H9 (cell line): ENCODE measurements at regions not wholly inside any gene's neighbourhood (a gene's known extent, or its start where the extent isn't known, plus 50 kb on each side); places are given as distances from the start of the nearest gene placed in this dataset.

Experiments used
- DNase-seq: peaks from one replicate; pipeline ENCODE4 v3.0.0-alpha.2; 2017
- H2AFZ ChIP-seq: one replicate; pipeline ENCODE4 v1.6.1; 2013; ENCODE audit warnings: mild to moderate bottlenecking, low read length, control low read depth, moderate library complexity
- H2AK5ac ChIP-seq: 2 replicates; pipeline ENCODE4 v1.6.1; 2013; ENCODE audit warnings: low read length, control low read depth, mixed read lengths; ENCODE audit not compliant: insufficient read length
- H2BK120ac ChIP-seq: one replicate; pipeline ENCODE4 v1.6.1; 2013; ENCODE audit warnings: low read depth, mild to moderate bottlenecking, low read length, control low read depth, inconsistent platforms; ENCODE audit not compliant: poor library complexity, severe bottlenecking
- H2BK12ac ChIP-seq: 2 replicates; pipeline ENCODE4 v1.6.1; 2013; ENCODE audit warnings: low read length, control low read depth, mixed read lengths, low read depth; ENCODE audit not compliant: insufficient read length
- H2BK15ac ChIP-seq: 2 replicates; pipeline ENCODE4 v1.6.1; 2013; ENCODE audit warnings: low read depth, low read length, control low read depth
- H2BK20ac ChIP-seq: one replicate; pipeline ENCODE4 v1.6.1; 2013; ENCODE audit warnings: low read depth, mild to moderate bottlenecking, low read length, control low read depth, inconsistent platforms; ENCODE audit not compliant: poor library complexity, severe bottlenecking
- H2BK5ac ChIP-seq: 2 replicates; pipeline ENCODE4 v1.6.1; 2013; ENCODE audit warnings: low read length, control low read depth, mixed read lengths; ENCODE audit not compliant: insufficient read length
- H3K14ac ChIP-seq: 2 replicates; pipeline ENCODE4 v1.6.1; 2013; ENCODE audit warnings: low read length, control low read depth; ENCODE audit not compliant: insufficient read depth
- H3K18ac ChIP-seq: 2 replicates; pipeline ENCODE4 v1.6.1; 2013; ENCODE audit warnings: low read depth, mild to moderate bottlenecking, mixed read lengths, low read length, control low read depth; ENCODE audit not compliant: insufficient read length
- H3K23ac ChIP-seq: 2 replicates; pipeline ENCODE4 v1.6.1; 2013; ENCODE audit warnings: low read length, control low read depth, mixed read lengths, low read depth; ENCODE audit not compliant: insufficient read length
- H3K23me2 ChIP-seq: 2 replicates; pipeline ENCODE4 v1.6.1; 2013; ENCODE audit warnings: low read depth, mild to moderate bottlenecking, mixed read lengths, low read length, control low read depth; ENCODE audit not compliant: insufficient read length, poor library complexity, severe bottlenecking
- H3K27ac ChIP-seq: 2 replicates; pipeline ENCODE4 v1.5.1; 2013; ENCODE audit warnings: low read length, control low read depth, mixed read lengths, low read depth; ENCODE audit not compliant: insufficient read length
- H3K27me3 ChIP-seq: 2 replicates; pipeline ENCODE4 v1.6.1; 2013; ENCODE audit warnings: low read length, control low read depth, inconsistent platforms; ENCODE audit not compliant: insufficient read depth
- H3K4ac ChIP-seq: 2 replicates; pipeline ENCODE4 v1.6.1; 2013; ENCODE audit warnings: low read depth, mild to moderate bottlenecking, control low read depth, inconsistent platforms, low read length, moderate library complexity
- H3K4me1 ChIP-seq: 2 replicates; pipeline ENCODE4 v1.6.1; 2013; ENCODE audit warnings: low read length, control low read depth, inconsistent platforms; ENCODE audit not compliant: insufficient read depth
- H3K4me2 ChIP-seq: 2 replicates; pipeline ENCODE4 v1.6.1; 2013; ENCODE audit warnings: low read length, control low read depth, mixed read lengths; ENCODE audit not compliant: insufficient read length, insufficient read depth
- H3K56ac ChIP-seq: 2 replicates; pipeline ENCODE4 v1.6.1; 2013; ENCODE audit warnings: low read depth, mild to moderate bottlenecking, mixed read lengths, low read length, control low read depth; ENCODE audit not compliant: insufficient read length
- H3K79me1 ChIP-seq: 2 replicates; pipeline ENCODE4 v1.6.1; 2013; ENCODE audit warnings: low read depth, mild to moderate bottlenecking, moderate library complexity, low read length, control low read depth, inconsistent platforms; ENCODE audit not compliant: insufficient read depth, poor library complexity, severe bottlenecking
- H3K79me2 ChIP-seq: 2 replicates; pipeline ENCODE4 v1.6.1; 2013; ENCODE audit warnings: low read length, control low read depth, inconsistent platforms; ENCODE audit not compliant: insufficient read depth
- H3K9ac ChIP-seq: 2 replicates; pipeline ENCODE4 v1.6.1; 2013; ENCODE audit warnings: low read length, control low read depth, mixed read lengths; ENCODE audit not compliant: insufficient read length; ENCODE audit errors: extremely low read depth
- H3K9me3 ChIP-seq: one replicate; pipeline ENCODE4 v1.6.1; 2013; ENCODE audit warnings: low read depth, low read length, inconsistent platforms; ENCODE audit not compliant: control insufficient read depth
- H3T11ph ChIP-seq: one replicate; pipeline ENCODE4 v1.6.1; 2013; ENCODE audit warnings: mild to moderate bottlenecking, low read length, control low read depth, inconsistent platforms
- H4K20me1 ChIP-seq: one replicate; pipeline ENCODE4 v1.6.1; 2013; ENCODE audit not compliant: control insufficient read depth, insufficient read length, insufficient read depth
- H4K5ac ChIP-seq: 2 replicates; pipeline ENCODE4 v1.6.1; 2013; ENCODE audit warnings: low read depth, mild to moderate bottlenecking, mixed read lengths, low read length, control low read depth; ENCODE audit not compliant: insufficient read length
- H4K8ac ChIP-seq: replicated peaks from 2 replicates; pipeline ENCODE4 v1.6.1; 2013; ENCODE audit warnings: low read length, control low read depth, mixed read lengths, low read depth; ENCODE audit not compliant: insufficient read length
- H4K91ac ChIP-seq: 2 replicates; pipeline ENCODE4 v1.6.1; 2013; ENCODE audit warnings: low read depth, mild to moderate bottlenecking, moderate library complexity, mixed read lengths, low read length, control low read depth; ENCODE audit not compliant: insufficient read length
- H3K27ac Mint-ChIP-seq, 3 experiments: 2 replicates in 2 of 3; 3 replicates in 1 of 3; pipeline ENCODE4 v1.8.0; 2020 to 2021; ENCODE audit warnings: mixed read lengths in 3 of 3, mild to moderate bottlenecking in 1 of 3, moderate library complexity in 1 of 3
- H3K27me3 Mint-ChIP-seq: 2 replicates; pipeline ENCODE4 v1.8.0; 2021; ENCODE audit warnings: low read depth, mild to moderate bottlenecking, moderate library complexity, mixed read lengths
- H3K36me3 Mint-ChIP-seq, 3 experiments: 2 replicates in 2 of 3; 3 replicates in 1 of 3; pipeline ENCODE4 v1.8.0; 2020 to 2021; ENCODE audit warnings: low read depth in 3 of 3, mixed read lengths in 3 of 3; ENCODE audit not compliant: insufficient read depth in 1 of 3
- H3K4me1 Mint-ChIP-seq, 2 experiments: 2 replicates each; pipeline ENCODE4 v1.8.0; 2020; ENCODE audit warnings: mixed read lengths in 2 of 2
- H3K4me3 Mint-ChIP-seq, 2 experiments: 2 replicates in 1 of 2; 3 replicates in 1 of 2; pipeline ENCODE4 v1.8.0; 2020 to 2021; ENCODE audit warnings: mild to moderate bottlenecking in 2 of 2, mixed read lengths in 2 of 2, moderate library complexity in 1 of 2
- H3K9me3 Mint-ChIP-seq, 2 experiments: 2 replicates in 1 of 2; 3 replicates in 1 of 2; pipeline ENCODE4 v1.8.0; 2020; ENCODE audit warnings: mild to moderate bottlenecking in 2 of 2, mixed read lengths in 2 of 2, moderate library complexity in 1 of 2
- WGBS: extraction: QIAGEN DNeasy Blood & Tissue Kit; methylation state at CpG from one replicate; pipeline ENCODE4 v1.1.7; 2013; ENCODE audit warnings: missing lambda C conversion rate, low lambda C conversion rate, mixed read lengths; ENCODE audit not compliant: insufficient read length; ENCODE audit errors: extremely low coverage; 5-methylcytosine and 5-hydroxymethylcytosine counted together
- TF ChIP-seq, protein P1 (sequence below): fragments of 200-600 bp; sonication (generic); conservative IDR thresholded peaks from 3 replicates; pipeline ENCODE4 v1.8.0; 2021; ENCODE audit warnings: antibody characterized with exemption, mild to moderate bottlenecking

GRCh38 chr15:98390946-98391530 is 257.3 kb upstream of the IGF1R start:
- no peak overlapping the region for H2AFZ ChIP-seq

More at GRCh38 chr15:98390946-98391530, 257.3 kb upstream of the IGF1R start:
- H3K36me3 Mint-ChIP-seq, result no peaks in the 10 kb centered on the region
- Histone ChIP-seq H3T11ph (no peak overlapping the region), H3K9ac (no peak overlapping the region), H3K79me2 (no peaks in the 10 kb centered on the region), H4K20me1 (no peaks in the 10 kb centered on the region), H3K9me3 (no peaks in the 10 kb centered on the region), H3K79me1 (no peaks in the 10 kb centered on the region), H3K4ac (no peak overlapping the region), H3K4me2 (no peak overlapping the region), H4K5ac (no peak overlapping the region), H2BK12ac (no peak overlapping the region), H3K23me2 (no peaks in the 10 kb centered on the region), H3K23ac (no peak overlapping the region), H4K8ac (no peak overlapping the region), H3K14ac (no peak overlapping the region), H3K4me1 (peaks cover 8% of the 10 kb centered on the region; the same call in 1 of the 2 replicates), H2BK120ac (no peak overlapping the region), H3K56ac (no peak overlapping the region), H2BK15ac (no peak overlapping the region), H2BK20ac (no peak overlapping the region), H3K27me3 (no peaks in the 10 kb centered on the region), H2AK5ac (no peak overlapping the region), H3K27ac (no peak overlapping the region), H3K18ac (no peak overlapping the region), H2BK5ac (no peak overlapping the region), H4K91ac (no peak overlapping the region)
- H3K9me3 Mint-ChIP-seq, result no peaks in the 10 kb centered on the region
- no peak overlapping the region for H3K4me3 Mint-ChIP-seq
- TF ChIP-seq, protein P1, sequence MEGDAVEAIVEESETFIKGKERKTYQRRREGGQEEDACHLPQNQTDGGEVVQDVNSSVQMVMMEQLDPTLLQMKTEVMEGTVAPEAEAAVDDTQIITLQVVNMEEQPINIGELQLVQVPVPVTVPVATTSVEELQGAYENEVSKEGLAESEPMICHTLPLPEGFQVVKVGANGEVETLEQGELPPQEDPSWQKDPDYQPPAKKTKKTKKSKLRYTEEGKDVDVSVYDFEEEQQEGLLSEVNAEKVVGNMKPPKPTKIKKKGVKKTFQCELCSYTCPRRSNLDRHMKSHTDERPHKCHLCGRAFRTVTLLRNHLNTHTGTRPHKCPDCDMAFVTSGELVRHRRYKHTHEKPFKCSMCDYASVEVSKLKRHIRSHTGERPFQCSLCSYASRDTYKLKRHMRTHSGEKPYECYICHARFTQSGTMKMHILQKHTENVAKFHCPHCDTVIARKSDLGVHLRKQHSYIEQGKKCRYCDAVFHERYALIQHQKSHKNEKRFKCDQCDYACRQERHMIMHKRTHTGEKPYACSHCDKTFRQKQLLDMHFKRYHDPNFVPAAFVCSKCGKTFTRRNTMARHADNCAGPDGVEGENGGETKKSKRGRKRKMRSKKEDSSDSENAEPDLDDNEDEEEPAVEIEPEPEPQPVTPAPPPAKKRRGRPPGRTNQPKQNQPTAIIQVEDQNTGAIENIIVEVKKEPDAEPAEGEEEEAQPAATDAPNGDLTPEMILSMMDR, result no peak
- no peak for DNase-seq
- WGBS, result no CpG with 5 or more reads among the region's 7 CpGs
- H3K4me1 Mint-ChIP-seq, result peaks cover 23 to 25% of the 10 kb centered on the region in 2 experiments
- H3K27me3 Mint-ChIP-seq, result peaks cover 8% of the 10 kb centered on the region
- no peak overlapping the region; a peak in 1 of 7 replicates for H3K27ac Mint-ChIP-seq
